22Rv1 (cell line): ENCODE measurements at regions not wholly inside any gene's neighbourhood (a gene's known extent, or its start where the extent isn't known, plus 50 kb on each side); places are given as distances from the start of the nearest gene placed in this dataset.

Experiments
- CTCF ChIP-seq: fragments of 450-650 bp; IDR thresholded peaks from 2 replicates; pipeline ENCODE4 v1.5.1; 2017; ENCODE audit warnings: mild to moderate bottlenecking
- ZFX ChIP-seq: fragments of 450-650 bp; IDR thresholded peaks from 2 replicates; pipeline ENCODE4 v1.6.1; 2017; ENCODE audit warnings: antibody characterized with exemption, borderline replicate concordance

- TF ChIP-seq CTCF (no peak), ZFX (no peak)
Measured at GRCh38 chr2:19772981-19773380, 128.8 kb downstream of the TTC32 start.
